ENCODE measurements at regions not wholly inside any gene's neighbourhood (a gene's known extent, or its start where the extent isn't known, plus 50 kb on each side); places are given as distances from the start of the nearest gene placed in this dataset.

DNA sequence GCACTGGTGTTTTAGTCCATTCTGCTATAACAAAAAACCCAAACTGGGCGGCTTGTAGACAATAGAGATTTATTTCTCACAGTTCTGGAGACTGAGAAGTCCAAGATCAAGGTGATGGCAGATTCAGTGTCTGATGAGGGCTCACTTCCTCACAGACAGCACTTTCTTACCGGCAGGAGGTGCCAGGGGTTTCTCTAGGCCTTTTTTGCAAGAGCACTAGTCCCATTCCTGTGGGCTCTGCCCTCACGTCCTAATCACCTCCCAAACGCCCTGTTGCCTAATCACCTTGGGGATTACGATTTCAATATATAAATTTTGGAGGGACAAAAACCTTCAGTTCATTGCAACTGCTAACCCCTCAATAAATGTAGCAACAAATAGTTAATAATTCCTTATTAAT lies 140.0 kb upstream of the SGK1 start:
- Histone ChIP-seq H3K27ac (ENCODE audit: low read depth, low read length) (no peak overlapping the region), H3K4me3 (ENCODE audit: low read length) (no peak overlapping the region)

DNA sequence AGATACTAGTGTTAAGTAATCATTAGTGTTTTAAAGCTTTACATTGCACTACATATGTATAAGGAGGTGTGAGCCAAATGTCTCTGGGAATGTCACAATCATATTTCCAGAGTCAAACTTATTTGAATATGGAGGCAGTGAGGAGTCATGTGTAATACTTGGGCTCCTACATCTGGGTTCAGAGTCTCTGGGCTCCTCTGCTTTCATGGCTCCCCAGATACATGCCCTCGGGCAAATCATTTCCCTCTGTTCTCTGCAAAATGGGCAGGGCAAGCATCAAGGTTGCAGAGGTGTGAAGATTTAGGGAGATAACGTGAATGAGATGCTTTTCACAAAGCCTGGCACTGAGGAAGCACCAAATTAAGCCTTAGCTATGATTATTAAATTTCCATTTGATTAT lies 138.3 kb upstream of the SGK1 start:
- H4K20me1 ChIP-seq (ENCODE audit: control insufficient read depth, insufficient read depth, low read depth, low read length), result no peaks in the 10 kb centered on the region
- TF ChIP-seq EZH2phosphoT487 (IDR thresholded peaks at IDR 0.05; ENCODE audit: borderline replicate concordance, low read length), result no peak
- TF ChIP-seq, protein P1, sequence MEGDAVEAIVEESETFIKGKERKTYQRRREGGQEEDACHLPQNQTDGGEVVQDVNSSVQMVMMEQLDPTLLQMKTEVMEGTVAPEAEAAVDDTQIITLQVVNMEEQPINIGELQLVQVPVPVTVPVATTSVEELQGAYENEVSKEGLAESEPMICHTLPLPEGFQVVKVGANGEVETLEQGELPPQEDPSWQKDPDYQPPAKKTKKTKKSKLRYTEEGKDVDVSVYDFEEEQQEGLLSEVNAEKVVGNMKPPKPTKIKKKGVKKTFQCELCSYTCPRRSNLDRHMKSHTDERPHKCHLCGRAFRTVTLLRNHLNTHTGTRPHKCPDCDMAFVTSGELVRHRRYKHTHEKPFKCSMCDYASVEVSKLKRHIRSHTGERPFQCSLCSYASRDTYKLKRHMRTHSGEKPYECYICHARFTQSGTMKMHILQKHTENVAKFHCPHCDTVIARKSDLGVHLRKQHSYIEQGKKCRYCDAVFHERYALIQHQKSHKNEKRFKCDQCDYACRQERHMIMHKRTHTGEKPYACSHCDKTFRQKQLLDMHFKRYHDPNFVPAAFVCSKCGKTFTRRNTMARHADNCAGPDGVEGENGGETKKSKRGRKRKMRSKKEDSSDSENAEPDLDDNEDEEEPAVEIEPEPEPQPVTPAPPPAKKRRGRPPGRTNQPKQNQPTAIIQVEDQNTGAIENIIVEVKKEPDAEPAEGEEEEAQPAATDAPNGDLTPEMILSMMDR (IDR thresholded peaks at IDR 0.05; ENCODE audit: low read depth, low read length, poor library complexity, severe bottlenecking), result no peak
- no peak overlapping the region for H3K4me2 ChIP-seq (ENCODE audit: low read length)
- no peak overlapping the region for H3K27ac ChIP-seq (ENCODE audit: low read depth, low read length)
- no peak overlapping the region for H3K4me3 ChIP-seq (ENCODE audit: low read length)
- H3K79me2 ChIP-seq (ENCODE audit: control insufficient read depth, low read length), result no peaks in the 10 kb centered on the region
- H3K9me2 ChIP-seq (replicated peaks; ENCODE audit: control insufficient read depth, low read length), result no peaks in the 10 kb centered on the region
- H3K36me3 ChIP-seq (ENCODE audit: control insufficient read depth, low read length), result no peaks in the 10 kb centered on the region
- no peaks in the 10 kb centered on the region for H3K4me1 ChIP-seq (ENCODE audit: control insufficient read depth, low read length)
- H3K9me3 ChIP-seq (ENCODE audit: control insufficient read depth, insufficient read depth, low read length), result no peaks in the 10 kb centered on the region
- H3F3A ChIP-seq (ENCODE audit: control insufficient read depth, insufficient read depth), result no peaks in the 10 kb centered on the region
- no peaks in the 10 kb centered on the region for H3K27me3 ChIP-seq (ENCODE audit: control insufficient read depth, low read length)

More for the DNA sequence above, 140.0 kb upstream of the SGK1 start:
- H3K36me3 ChIP-seq (ENCODE audit: control insufficient read depth, low read length), result no peaks in the 10 kb centered on the region
- no peaks in the 10 kb centered on the region for H3K27me3 ChIP-seq (ENCODE audit: control insufficient read depth, low read length)
- no peak overlapping the region for H3K4me2 ChIP-seq (ENCODE audit: low read length)
- H3K79me2 ChIP-seq (ENCODE audit: control insufficient read depth, low read length), result no peaks in the 10 kb centered on the region
- no peaks in the 10 kb centered on the region for H4K20me1 ChIP-seq (ENCODE audit: control insufficient read depth, insufficient read depth, low read depth, low read length)
- H3K9me2 ChIP-seq (replicated peaks; ENCODE audit: control insufficient read depth, low read length), result no peaks in the 10 kb centered on the region
- no peak for TF ChIP-seq EZH2phosphoT487 (IDR thresholded peaks at IDR 0.05; ENCODE audit: borderline replicate concordance, low read length)
- TF ChIP-seq, protein P1 (IDR thresholded peaks at IDR 0.05; ENCODE audit: low read depth, low read length, poor library complexity, severe bottlenecking), result no peak
- H3K9me3 ChIP-seq (ENCODE audit: control insufficient read depth, insufficient read depth, low read length), result no peaks in the 10 kb centered on the region
- H3F3A ChIP-seq (ENCODE audit: control insufficient read depth, insufficient read depth), result no peaks in the 10 kb centered on the region
- H3K4me1 ChIP-seq (ENCODE audit: control insufficient read depth, low read length), result no peaks in the 10 kb centered on the region

DNA sequence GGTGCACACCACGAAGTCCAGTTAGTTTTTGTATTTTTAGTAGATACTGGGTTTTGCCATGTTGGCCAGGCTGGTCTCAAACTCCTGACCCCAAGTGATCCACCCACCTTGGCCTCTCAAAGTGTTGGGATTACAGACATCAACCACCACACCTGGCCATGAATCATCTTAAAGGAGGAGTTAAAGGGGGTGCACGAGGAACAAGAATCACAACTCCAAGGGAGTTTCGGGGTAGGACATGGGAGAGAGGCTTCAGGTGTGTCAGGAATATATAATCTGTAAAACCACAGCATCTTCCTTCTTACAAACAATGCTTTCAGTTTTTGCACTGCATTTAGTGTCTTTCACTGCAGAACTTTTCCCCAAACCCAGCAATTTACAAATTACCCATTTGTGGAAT lies 137.4 kb upstream of the SGK1 start:
- TF ChIP-seq, protein P1 (IDR thresholded peaks at IDR 0.05; ENCODE audit: low read depth, low read length, poor library complexity, severe bottlenecking), result no peak
- H3K9me3 ChIP-seq (ENCODE audit: control insufficient read depth, insufficient read depth, low read length), result no peaks in the 10 kb centered on the region
- no peak overlapping the region for H3K27ac ChIP-seq (ENCODE audit: low read depth, low read length)
- H3K36me3 ChIP-seq (ENCODE audit: control insufficient read depth, low read length), result no peaks in the 10 kb centered on the region
- no peak overlapping the region for H3K4me2 ChIP-seq (ENCODE audit: low read length)
- H3K4me3 ChIP-seq (ENCODE audit: low read length), result no peak overlapping the region
- no peaks in the 10 kb centered on the region for H3F3A ChIP-seq (ENCODE audit: control insufficient read depth, insufficient read depth)
- H3K4me1 ChIP-seq (ENCODE audit: control insufficient read depth, low read length), result no peaks in the 10 kb centered on the region
- no peaks in the 10 kb centered on the region for H3K27me3 ChIP-seq (ENCODE audit: control insufficient read depth, low read length)
- no peaks in the 10 kb centered on the region for H4K20me1 ChIP-seq (ENCODE audit: control insufficient read depth, insufficient read depth, low read depth, low read length)
- no peaks in the 10 kb centered on the region for H3K79me2 ChIP-seq (ENCODE audit: control insufficient read depth, low read length)
- H3K9me2 ChIP-seq (replicated peaks; ENCODE audit: control insufficient read depth, low read length), result no peaks in the 10 kb centered on the region

DNA sequence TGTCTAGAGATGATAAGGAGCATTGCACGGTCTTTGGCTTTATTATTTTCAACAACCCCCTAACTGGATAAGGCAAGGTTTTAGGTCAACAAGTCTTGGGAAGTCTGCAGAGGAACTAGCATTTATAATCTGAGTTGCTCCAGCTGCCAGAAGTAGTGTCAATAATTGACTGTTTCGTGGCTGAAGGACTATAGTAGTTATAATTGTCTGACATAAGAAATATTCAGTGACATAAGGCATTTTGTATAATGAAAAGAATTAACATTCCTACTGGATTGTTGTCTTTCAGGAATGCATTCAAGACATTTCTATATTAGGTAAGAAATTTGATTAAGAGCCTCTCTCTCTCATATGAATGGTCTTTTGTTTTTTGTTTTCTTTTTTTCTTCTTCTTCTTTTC lies 136.9 kb upstream of the SGK1 start:
- no peaks in the 10 kb centered on the region for H3K36me3 ChIP-seq (ENCODE audit: control insufficient read depth, low read length)
- H3K4me3 ChIP-seq (ENCODE audit: low read length), result no peak overlapping the region
- no peak overlapping the region for H3K4me2 ChIP-seq (ENCODE audit: low read length)
- no peaks in the 10 kb centered on the region for H3K9me2 ChIP-seq (replicated peaks; ENCODE audit: control insufficient read depth, low read length)
- no peaks in the 10 kb centered on the region for H4K20me1 ChIP-seq (ENCODE audit: control insufficient read depth, insufficient read depth, low read depth, low read length)
- no peaks in the 10 kb centered on the region for H3K27me3 ChIP-seq (ENCODE audit: control insufficient read depth, low read length)
- no peaks in the 10 kb centered on the region for H3F3A ChIP-seq (ENCODE audit: control insufficient read depth, insufficient read depth)
- H3K9me3 ChIP-seq (ENCODE audit: control insufficient read depth, insufficient read depth, low read length), result no peaks in the 10 kb centered on the region
- no peak overlapping the region for H3K27ac ChIP-seq (ENCODE audit: low read depth, low read length)
- H3K79me2 ChIP-seq (ENCODE audit: control insufficient read depth, low read length), result no peaks in the 10 kb centered on the region
- no peaks in the 10 kb centered on the region for H3K4me1 ChIP-seq (ENCODE audit: control insufficient read depth, low read length)
- TF ChIP-seq, protein P1 (IDR thresholded peaks at IDR 0.05; ENCODE audit: low read depth, low read length, poor library complexity, severe bottlenecking), result no peak
- TF ChIP-seq EZH2phosphoT487 (IDR thresholded peaks at IDR 0.05; ENCODE audit: borderline replicate concordance, low read length), result no peak

Measured in DOHH2 (cell line).